Ovary (tissue), 3 donors: ENCODE measurements at regions not wholly inside any gene's neighbourhood (a gene's known extent, or its start where the extent isn't known, plus 50 kb on each side); places are given as distances from the start of the nearest gene placed in this dataset.

ENCODE experiments used
- CTCF ChIP-seq, 3 donors: fragments of 450-650 bp in 2 of 3; fragments of 200-600 bp in 1 of 3; IDR thresholded peaks; one replicate each; pipeline versions ENCODE4 v1.5.1 to v1.8.0; 2016 to 2022; ENCODE audit warnings: antibody characterized with exemption in 3 of 3, mild to moderate bottlenecking in 1 of 3
- POLR2A ChIP-seq: fragments of 450-650 bp; IDR thresholded peaks from one replicate; pipeline ENCODE4 v1.6.1; 2017; ENCODE audit warnings: antibody characterized with exemption, mild to moderate bottlenecking, moderate library complexity
- donor health status: DM: no; HTN: no; CAD: no.

GRCh38 chr3:115397433-115397832 is 225.9 kb upstream of the GAP43 start:
- no peak for TF ChIP-seq CTCF (IDR thresholded peaks at IDR 0.05)
- no peak for TF ChIP-seq POLR2A
